B cell (primary cell): ENCODE measurements at regions not wholly inside any gene's neighbourhood (a gene's known extent, or its start where the extent isn't known, plus 50 kb on each side); places are given as distances from the start of the nearest gene placed in this dataset.

Experiments used
- ATAC-seq: fragments of 200-7000 bp; cut with Tn5 transposase; one replicate; pipeline ENCODE4 v1.10.0; 2021; ENCODE audit warnings: low read depth, mild to moderate bottlenecking, moderate number of reproducible peaks, moderate library complexity
- CTCF ChIA-PET: fragments of 350-600 bp; sonication (Branson Sonifier 250); formaldehyde crosslinking; loops from one replicate; lab custom pipeline; 2021; ENCODE audit warnings: antibody characterized with exemption, inconsistent platforms; lab: Charles Lee
- POLR2A ChIA-PET: fragments of 350-600 bp; sonication (Branson Sonifier 250); formaldehyde crosslinking; loops from one replicate; lab custom pipeline; 2021; ENCODE audit warnings: antibody characterized with exemption; lab: Charles Lee
- DNase-seq: peaks from one replicate; pipeline ENCODE4 v3.0.0; 2013
- H2AFZ ChIP-seq: 2 replicates; pipeline ENCODE4 v1.6.1; 2012; ENCODE audit warnings: mild to moderate bottlenecking, low read depth, low read length; ENCODE audit not compliant: insufficient read depth, poor library complexity, severe bottlenecking
- H3K27ac ChIP-seq, 2 donors: 1 replicate in 1 of 2; 2 replicates in 1 of 2; pipeline ENCODE4 v1.5.1; 2012 to 2013; ENCODE audit warnings: low read length in 2 of 2, mild to moderate bottlenecking in 2 of 2, moderate library complexity in 1 of 2
- H3K27me3 ChIP-seq, 4 experiments: fragments of 200-600 bp in 1 of 4; sonication (generic) in 1 of 4; replicated peaks in 1 of 4; 1 replicate in 2 of 4; 2 replicates in 2 of 4; pipeline versions ENCODE4 v1.6.1 to v1.7.0; 2013 to 2016; ENCODE audit warnings: low read length in 3 of 4, mild to moderate bottlenecking in 2 of 4, mixed read lengths in 1 of 4, moderate library complexity in 1 of 4; ENCODE audit not compliant: insufficient read depth in 4 of 4, control insufficient read depth in 3 of 4; ENCODE audit errors: control extremely low read depth in 1 of 4
- H3K36me3 ChIP-seq, 2 experiments: replicated peaks in 1 of 2; 1 replicate in 1 of 2; 2 replicates in 1 of 2; pipeline versions ENCODE4 v1.6.1 to v1.7.1; 2013; ENCODE audit warnings: low read length in 1 of 2; ENCODE audit not compliant: insufficient read depth in 2 of 2, control insufficient read depth in 1 of 2; ENCODE audit errors: control extremely low read depth in 1 of 2, extremely low read depth in 1 of 2
- H3K4me1 ChIP-seq, 2 donors: fragments of 200-600 bp in 1 of 2; sonication (generic) in 1 of 2; 1 replicate in 1 of 2; 2 replicates in 1 of 2; pipeline versions ENCODE4 v1.5.1 to v1.6.1; 2013 to 2017; ENCODE audit warnings: low read length in 2 of 2; ENCODE audit not compliant: control insufficient read depth in 2 of 2, insufficient read depth in 2 of 2
- H3K4me2 ChIP-seq: replicated peaks from 2 replicates; pipeline ENCODE3; 2012; ENCODE audit warnings: mild to moderate bottlenecking, low read depth, low read length; ENCODE audit not compliant: poor library complexity, severe bottlenecking
- H3K4me3 ChIP-seq, 5 experiments: fragments of 200-600 bp in 1 of 5; sonication (generic) in 1 of 5; 1 replicate in 3 of 5; 2 replicates in 2 of 5; pipeline versions ENCODE4 v1.5.1 to v1.7.0; 2011 to 2016; ENCODE audit warnings: low read length in 4 of 5, mild to moderate bottlenecking in 4 of 5, low read depth in 2 of 5, control low read depth in 1 of 5, moderate library complexity in 1 of 5; ENCODE audit not compliant: insufficient read depth in 1 of 5; ENCODE audit errors: control extremely low read depth in 1 of 5, extremely low read depth in 1 of 5
- H3K79me2 ChIP-seq: fragments of 200-600 bp; sonication (generic); one replicate; pipeline ENCODE4 v1.6.0; 2016; ENCODE audit warnings: low read length; ENCODE audit not compliant: control insufficient read depth, insufficient read depth
- H3K9ac ChIP-seq: fragments of 200-600 bp; sonication (generic); 2 replicates; pipeline ENCODE4 v1.6.1; 2017; ENCODE audit warnings: mild to moderate bottlenecking, low read length, moderate library complexity
- H3K9me3 ChIP-seq, 3 donors: one replicate each; pipeline versions ENCODE4 v1.6.1 to v1.7.1; 2013; ENCODE audit warnings: low read length in 2 of 3; ENCODE audit not compliant: control insufficient read depth in 2 of 3, insufficient read depth in 1 of 3; ENCODE audit errors: control extremely low read depth in 1 of 3
- H4K20me1 ChIP-seq: 2 replicates; pipeline ENCODE4 v1.6.0; 2012; ENCODE audit warnings: mild to moderate bottlenecking, low read length; ENCODE audit not compliant: insufficient read depth, control insufficient read depth, poor library complexity, severe bottlenecking
- H3K27ac Mint-ChIP-seq: one replicate; pipeline ENCODE4 v1.8.0; 2021; ENCODE audit warnings: mixed read lengths
- H3K27me3 Mint-ChIP-seq: one replicate; pipeline ENCODE4 v1.8.0; 2021; ENCODE audit warnings: mixed read lengths
- H3K4me1 Mint-ChIP-seq: one replicate; pipeline ENCODE4 v1.8.0; 2021; ENCODE audit warnings: mixed read lengths
- H3K4me3 Mint-ChIP-seq: one replicate; pipeline ENCODE4 v1.8.0; 2021; ENCODE audit warnings: mixed read lengths
- H3K9me3 Mint-ChIP-seq: one replicate; pipeline ENCODE4 v1.8.0; 2022; ENCODE audit warnings: mixed read lengths; ENCODE audit not compliant: insufficient read depth
- CTCF ChIP-seq: fragments of 200-600 bp; IDR thresholded peaks from one replicate; pipeline ENCODE4 v1.8.0; 2022; ENCODE audit warnings: antibody characterized with exemption, mild to moderate bottlenecking
- EZH2 ChIP-seq: IDR thresholded peaks from 2 replicates; pipeline ENCODE4 v1.6.1; 2012; ENCODE audit warnings: borderline replicate concordance, low read depth, mild to moderate bottlenecking, moderate library complexity, low read length; ENCODE audit not compliant: insufficient read depth, poor library complexity, severe bottlenecking
- WGBS: methylation state at CpG from one replicate; pipeline ENCODE4 v1.1.5; 2013; ENCODE audit warnings: missing lambda C conversion rate; ENCODE audit not compliant: insufficient coverage; 5-methylcytosine and 5-hydroxymethylcytosine counted together
- intact Hi-C: fragments of 100-400 bp; cut with micrococcal nuclease; formaldehyde crosslinking; loops from one replicate; pipeline ENCODE4 v1.10.0; 2022

DNA sequence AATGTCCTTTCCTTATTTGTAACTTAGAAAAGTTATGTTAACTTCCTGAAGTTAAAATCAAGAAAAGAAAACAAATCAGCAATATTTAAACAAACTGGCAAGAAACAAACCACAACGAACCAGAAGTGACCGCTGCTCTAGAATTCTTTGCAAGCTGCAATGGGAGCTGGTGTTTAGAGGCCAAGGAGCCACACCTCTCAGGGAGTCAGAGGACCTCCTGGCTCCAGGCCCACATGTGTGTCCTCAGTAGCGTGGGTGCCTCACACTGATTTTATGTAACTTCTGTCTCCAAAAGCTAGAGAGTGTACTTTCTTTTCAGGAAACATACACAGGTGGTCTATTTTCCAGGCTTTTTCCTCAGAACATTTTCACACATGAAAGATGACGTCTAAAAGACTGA is 100.4 kb downstream of the IRX2 start:
- H3K4me2 ChIP-seq, result no peak overlapping the region
- no peaks in the 10 kb centered on the region for H3K36me3 ChIP-seq
- ChIA-PET CTCF (no interaction called here), POLR2A (no interaction called here)
- H4K20me1 ChIP-seq, result no peaks in the 10 kb centered on the region
- H3K27me3 ChIP-seq, result no peaks in the 10 kb centered on the region
- no peak for TF ChIP-seq CTCF
- TF ChIP-seq EZH2, result no peak
- peaks cover 0 to 4% (median 0%) of the 10 kb centered on the region in 3 donors for H3K9me3 ChIP-seq
- H3K9ac ChIP-seq, result no peak overlapping the region
- Mint-ChIP-seq H3K4me3 (no peak overlapping the region), H3K27me3 (no peaks in the 10 kb centered on the region), H3K4me1 (no peaks in the 10 kb centered on the region), H3K9me3 (no peaks in the 10 kb centered on the region), H3K27ac (no peak overlapping the region)
- no peaks in the 10 kb centered on the region for H3K4me1 ChIP-seq
- DNase-seq, result no peak
- no peak overlapping the region for H3K4me3 ChIP-seq
- no peak for ATAC-seq
- 71% methylated on average over 4 of the region's 4 CpGs for WGBS
- H3K79me2 ChIP-seq, result no peaks in the 10 kb centered on the region
- no peak overlapping the region for H3K27ac ChIP-seq
- H2AFZ ChIP-seq, result no peak overlapping the region
- intact Hi-C loops, result no loop called here

- H3K79me2 ChIP-seq, result no peaks in the 10 kb centered on the region
- H3K36me3 ChIP-seq, result no peaks in the 10 kb centered on the region
- no peaks in the 10 kb centered on the region for H4K20me1 ChIP-seq
- H3K27ac Mint-ChIP-seq, result no peak overlapping the region
- no peaks in the 10 kb centered on the region for H3K27me3 Mint-ChIP-seq
- ChIA-PET CTCF (no interaction called here), POLR2A (no interaction called here)
- H3K9me3 Mint-ChIP-seq, result no peaks in the 10 kb centered on the region
- ATAC-seq (no peak), DNase-seq (no peak)
- H3K27me3 ChIP-seq, result no peaks in the 10 kb centered on the region
- H3K4me3 ChIP-seq, result no peak overlapping the region
- no peak overlapping the region for H3K27ac ChIP-seq
- 79% methylated on average over 19 of the region's 27 CpGs for WGBS
- H2AFZ ChIP-seq, result no peak overlapping the region
- H3K4me2 ChIP-seq, result no peak overlapping the region
- H3K9me3 ChIP-seq, result peaks cover 0 to 37% (median 0%) of the 10 kb centered on the region in 3 donors
- no peak overlapping the region for H3K9ac ChIP-seq
- intact Hi-C loops, result no loop called here
- TF ChIP-seq EZH2, result no peak
- TF ChIP-seq CTCF, result no peak
- H3K4me1 ChIP-seq, result no peaks in the 10 kb centered on the region
- H3K4me3 Mint-ChIP-seq, result no peak overlapping the region
- H3K4me1 Mint-ChIP-seq, result no peaks in the 10 kb centered on the region
These were observed 108.7 kb downstream of the IRX2 start for GRCh38 chr5:2642684-2643345.
